ENCODE measurements at regions not wholly inside any gene's neighbourhood (a gene's known extent, or its start where the extent isn't known, plus 50 kb on each side); places are given as distances from the start of the nearest gene placed in this dataset.

DNA sequence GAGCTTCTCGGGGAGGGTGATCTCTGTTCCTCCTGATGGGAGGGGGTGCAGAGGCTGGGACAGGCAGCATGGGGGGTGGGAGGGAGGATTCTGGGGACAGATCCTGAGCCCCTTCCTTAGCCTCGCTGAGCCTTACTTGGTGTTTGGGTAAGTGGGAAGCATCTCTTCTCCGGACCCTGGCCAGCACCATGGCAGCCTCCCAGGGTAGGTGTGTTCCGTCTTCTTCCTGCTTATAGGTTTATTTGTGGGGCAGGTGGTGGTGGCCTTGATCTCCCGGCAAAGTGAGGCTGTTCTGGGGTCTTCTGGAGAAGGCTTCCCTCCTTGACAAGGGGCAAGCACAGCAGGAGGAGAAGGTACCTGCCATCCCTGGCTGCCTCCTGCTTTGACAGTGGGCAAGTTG is 226.9 kb downstream of the GLRX3 start:
- no peak for TF ChIP-seq EZH2phosphoT487 (IDR thresholded peaks at IDR 0.05; ENCODE audit: borderline replicate concordance, low read depth, low read length)
- TF ChIP-seq, protein P1, sequence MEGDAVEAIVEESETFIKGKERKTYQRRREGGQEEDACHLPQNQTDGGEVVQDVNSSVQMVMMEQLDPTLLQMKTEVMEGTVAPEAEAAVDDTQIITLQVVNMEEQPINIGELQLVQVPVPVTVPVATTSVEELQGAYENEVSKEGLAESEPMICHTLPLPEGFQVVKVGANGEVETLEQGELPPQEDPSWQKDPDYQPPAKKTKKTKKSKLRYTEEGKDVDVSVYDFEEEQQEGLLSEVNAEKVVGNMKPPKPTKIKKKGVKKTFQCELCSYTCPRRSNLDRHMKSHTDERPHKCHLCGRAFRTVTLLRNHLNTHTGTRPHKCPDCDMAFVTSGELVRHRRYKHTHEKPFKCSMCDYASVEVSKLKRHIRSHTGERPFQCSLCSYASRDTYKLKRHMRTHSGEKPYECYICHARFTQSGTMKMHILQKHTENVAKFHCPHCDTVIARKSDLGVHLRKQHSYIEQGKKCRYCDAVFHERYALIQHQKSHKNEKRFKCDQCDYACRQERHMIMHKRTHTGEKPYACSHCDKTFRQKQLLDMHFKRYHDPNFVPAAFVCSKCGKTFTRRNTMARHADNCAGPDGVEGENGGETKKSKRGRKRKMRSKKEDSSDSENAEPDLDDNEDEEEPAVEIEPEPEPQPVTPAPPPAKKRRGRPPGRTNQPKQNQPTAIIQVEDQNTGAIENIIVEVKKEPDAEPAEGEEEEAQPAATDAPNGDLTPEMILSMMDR (conservative IDR thresholded peaks at IDR 0.05; ENCODE audit: low read length): no peak
